IMR-90 (cell line): ENCODE measurements at regions not wholly inside any gene's neighbourhood (a gene's known extent, or its start where the extent isn't known, plus 50 kb on each side); places are given as distances from the start of the nearest gene placed in this dataset.

ENCODE experiments used
- ATAC-seq: fragments of 200-7000 bp; cut with Tn5 transposase; 2 replicates; pipeline ENCODE4 v1.9.1; 2020; ENCODE audit warnings: low read depth, mild to moderate bottlenecking, moderate library complexity
- BruUV-seq: library from RNA; stranded (reverse); fragments of 400-500 nt; replicated peaks from 2 replicates; lab custom pipeline; 2021; lab: Mats Ljungman, UMichigan
- CTCF ChIA-PET: fragments of 300-600 bp; formaldehyde crosslinking; extraction: SDS; loops from one replicate; lab custom pipeline; 2021; ENCODE audit warnings: antibody characterized with exemption; lab: Yijun Ruan, JAX
- POLR2A ChIA-PET: fragments of 300-600 bp; sonication (Branson Sonifier 250); formaldehyde crosslinking; loops from one replicate; lab custom pipeline; 2022; ENCODE audit warnings: antibody characterized with exemption; ENCODE audit not compliant: unreplicated experiment; lab: Charles Lee
- DNase-seq: peaks from one replicate; pipeline ENCODE4 v3.0.0; 2013
- H2AFZ ChIP-seq: replicated peaks from 2 replicates; pipeline ENCODE3; 2013; ENCODE audit warnings: low read length, mild to moderate bottlenecking; ENCODE audit not compliant: poor library complexity
- H2AK5ac ChIP-seq: 2 replicates; pipeline ENCODE4 v1.6.1; 2013; ENCODE audit warnings: low read depth, low read length, inconsistent platforms
- H2AK9ac ChIP-seq: replicated peaks from 2 replicates; pipeline ENCODE3; 2013; ENCODE audit warnings: mild to moderate bottlenecking, low read depth, low read length, moderate library complexity; ENCODE audit not compliant: poor library complexity
- H2BK120ac ChIP-seq: 2 replicates; pipeline ENCODE4 v1.6.1; 2013; ENCODE audit warnings: low read depth, low read length, inconsistent platforms
- H2BK15ac ChIP-seq: 3 replicates; pipeline ENCODE4 v1.6.1; 2013; ENCODE audit warnings: low read depth, low read length, inconsistent platforms
- H2BK20ac ChIP-seq: 2 replicates; pipeline ENCODE4 v1.6.1; 2013; ENCODE audit warnings: low read depth, mild to moderate bottlenecking, inconsistent platforms, low read length, moderate library complexity
- H2BK5ac ChIP-seq: 2 replicates; pipeline ENCODE4 v1.6.1; 2013; ENCODE audit warnings: mild to moderate bottlenecking, low read depth, low read length, inconsistent platforms; ENCODE audit not compliant: poor library complexity, severe bottlenecking
- H3K14ac ChIP-seq: replicated peaks from 2 replicates; pipeline ENCODE4 v1.6.1; 2013; ENCODE audit warnings: low read depth, low read length, inconsistent platforms
- H3K18ac ChIP-seq: 2 replicates; pipeline ENCODE4 v1.6.1; 2013; ENCODE audit warnings: low read depth, low read length, control low read depth
- H3K23ac ChIP-seq: 2 replicates; pipeline ENCODE4 v1.6.1; 2013; ENCODE audit warnings: low read depth, low read length, inconsistent platforms
- H3K27ac ChIP-seq: 2 replicates; pipeline ENCODE4 v1.5.1; 2013; ENCODE audit warnings: mild to moderate bottlenecking, control low read depth, low read length; ENCODE audit not compliant: insufficient read depth
- H3K27me3 ChIP-seq: 2 replicates; pipeline ENCODE4 v1.6.1; 2013; ENCODE audit warnings: low read length; ENCODE audit not compliant: control insufficient read depth, insufficient read depth
- H3K36me3 ChIP-seq: 2 replicates; pipeline ENCODE4 v1.6.1; 2013; ENCODE audit warnings: low read length, mixed read lengths; ENCODE audit not compliant: control insufficient read depth, insufficient read depth
- H3K4ac ChIP-seq: 2 replicates; pipeline ENCODE4 v1.6.1; 2013; ENCODE audit warnings: low read depth, low read length, inconsistent platforms
- H3K4me1 ChIP-seq: 2 replicates; pipeline ENCODE4 v1.6.1; 2013; ENCODE audit warnings: low read length, mixed read lengths; ENCODE audit not compliant: control insufficient read depth, insufficient read depth
- H3K4me2 ChIP-seq: 2 replicates; pipeline ENCODE4 v1.6.1; 2013; ENCODE audit warnings: low read depth, mild to moderate bottlenecking, control low read depth, low read length, moderate library complexity
- H3K4me3 ChIP-seq: 2 replicates; pipeline ENCODE4 v1.5.1; 2013; ENCODE audit warnings: low read depth, mild to moderate bottlenecking, control low read depth, low read length, moderate library complexity; ENCODE audit not compliant: insufficient read depth
- H3K56ac ChIP-seq: 2 replicates; pipeline ENCODE4 v1.6.1; 2013; ENCODE audit warnings: low read length, inconsistent platforms; ENCODE audit not compliant: insufficient read depth; ENCODE audit errors: extremely low read depth
- H3K79me1 ChIP-seq, 2 experiments: 2 replicates each; pipeline ENCODE4 v1.6.1; 2013; ENCODE audit warnings: low read length in 2 of 2, inconsistent platforms in 1 of 2, low read depth in 1 of 2
- H3K9ac ChIP-seq: 2 replicates; pipeline ENCODE4 v1.6.1; 2013; ENCODE audit warnings: low read depth, low read length, control low read depth
- H3K9me1 ChIP-seq: 2 replicates; pipeline ENCODE4 v1.6.1; 2013; ENCODE audit warnings: low read length, inconsistent platforms; ENCODE audit not compliant: insufficient read depth
- H3K9me3 ChIP-seq: 2 replicates; pipeline ENCODE4 v1.6.1; 2013; ENCODE audit warnings: low read length; ENCODE audit not compliant: control insufficient read depth, insufficient read depth
- H4K20me1 ChIP-seq: 2 replicates; pipeline ENCODE4 v1.6.1; 2013; ENCODE audit warnings: low read length, inconsistent platforms; ENCODE audit not compliant: insufficient read depth
- H4K5ac ChIP-seq: 2 replicates; pipeline ENCODE4 v1.6.1; 2013; ENCODE audit warnings: mild to moderate bottlenecking, low read depth, low read length, control low read depth
- H4K8ac ChIP-seq, 2 experiments: 2 replicates each; pipeline ENCODE4 v1.6.1; 2013; ENCODE audit warnings: low read depth in 2 of 2, low read length in 2 of 2, control low read depth in 1 of 2, inconsistent platforms in 1 of 2
- H4K91ac ChIP-seq: 2 replicates; pipeline ENCODE4 v1.6.1; 2013; ENCODE audit warnings: low read depth, low read length, inconsistent platforms; ENCODE audit not compliant: insufficient read depth
- CHD1 ChIP-seq: IDR thresholded peaks from 2 replicates; pipeline ENCODE4 v1.6.1; 2012; ENCODE audit warnings: low read depth, low read length, improper control_type of control experiment
- NFE2L2 ChIP-seq: fragments of 150-350 bp; IDR thresholded peaks from 2 replicates; pipeline ENCODE4 v1.6.1; 2016; ENCODE audit warnings: low read depth, mild to moderate bottlenecking, low read length
- WGBS, 2 experiments: methylation state at CpG; one replicate each; pipeline versions ENCODE4 v1.1.5 to v1.1.7; 2013; ENCODE audit warnings: missing lambda C conversion rate in 2 of 2; ENCODE audit not compliant: insufficient read length in 1 of 2; ENCODE audit errors: extremely low coverage in 2 of 2; 5-methylcytosine and 5-hydroxymethylcytosine counted together
- dilution Hi-C: fragments of 300-500 bp; cut with HindIII; formaldehyde crosslinking; loops from one replicate; pipeline ENCODE4 v1.14.3; 2018; ENCODE audit warnings: low sequenced_read_pairs; ENCODE audit not compliant: unreplicated experiment
- in situ Hi-C: fragments of 300-500 bp; cut with MboI; formaldehyde crosslinking; loops from 3 replicates; pipeline ENCODE4 v1.14.3; 2019; ENCODE audit warnings: low sequenced_read_pairs, inconsistent platforms, mixed read lengths
- intact Hi-C: fragments of 100-400 bp; cut with micrococcal nuclease; formaldehyde crosslinking; loops from 2 replicates; pipeline ENCODE4 v1.10.0; 2022

DNA sequence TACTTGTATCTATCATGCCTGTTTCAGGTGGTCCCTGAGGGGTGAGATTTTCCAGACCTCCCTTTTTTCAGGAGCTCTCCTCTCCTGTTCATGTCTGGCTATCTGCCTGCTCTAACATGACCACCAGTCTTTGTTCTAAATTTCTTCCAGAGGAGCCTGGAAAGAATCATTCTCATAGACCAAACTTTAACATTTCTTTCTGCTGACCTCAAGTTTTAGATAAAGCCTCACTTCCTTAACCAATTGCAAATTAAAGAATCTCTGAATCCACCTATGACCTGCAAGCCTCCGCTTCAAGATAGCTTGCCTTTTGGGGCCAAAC, 97.6 kb downstream of the TEX51 start:
- H3K18ac ChIP-seq: no peak overlapping the region
- H3K36me3 ChIP-seq: no peaks in the 10 kb centered on the region
- H3K4me3 ChIP-seq: no peak overlapping the region
- H4K5ac ChIP-seq: no peak overlapping the region
- H3K4ac ChIP-seq: no peak overlapping the region
- H3K79me1 ChIP-seq: no peaks in the 10 kb centered on the region
- intact Hi-C loops: no loop called here
- ATAC-seq: no peak
- no peak for TF ChIP-seq NFE2L2
- no peak for TF ChIP-seq CHD1
- H4K91ac ChIP-seq: no peak overlapping the region
- no peak overlapping the region for H3K27ac ChIP-seq
- H2BK15ac ChIP-seq: no peak overlapping the region
- POLR2A ChIA-PET: no interaction called here
- H3K23ac ChIP-seq: no peak overlapping the region
- H3K4me1 ChIP-seq: no peaks in the 10 kb centered on the region
- CTCF ChIA-PET: interaction anchor here (0.6 kb wide), 1 partner anchor 8 kb away, joined by 3 read pairs; no protein-coding TSS in a partner anchor
- no peak overlapping the region for H2BK5ac ChIP-seq
- no peak overlapping the region for H3K9ac ChIP-seq
- H3K27me3 ChIP-seq: peaks cover 17% of the 10 kb centered on the region
- no peak overlapping the region for H2AK5ac ChIP-seq
- no peaks in the 10 kb centered on the region for H3K9me3 ChIP-seq
- no peak overlapping the region for H2AK9ac ChIP-seq
- H3K9me1 ChIP-seq: no peaks in the 10 kb centered on the region
- DNase-seq: no peak
- dilution Hi-C loops: no loop called here
- no peak overlapping the region for H2BK120ac ChIP-seq
- in situ Hi-C loops: no loop called here
- H2BK20ac ChIP-seq: no peak overlapping the region
- H4K20me1 ChIP-seq: no peaks in the 10 kb centered on the region
- no peak overlapping the region for H4K8ac ChIP-seq
- no TSS peak for BruUV-seq
- H3K4me2 ChIP-seq: no peak overlapping the region
- 88% methylated on average over 1 of the region's 1 CpG; no CpG with 5 or more reads in 1 of the 2 experiments for WGBS, 2 experiments
- no peak overlapping the region for H3K14ac ChIP-seq
- no peak overlapping the region for H2AFZ ChIP-seq
- no peak overlapping the region for H3K56ac ChIP-seq
